Epithelial cell of esophagus (primary cell): ENCODE measurements at regions not wholly inside any gene's neighbourhood (a gene's known extent, or its start where the extent isn't known, plus 50 kb on each side); places are given as distances from the start of the nearest gene placed in this dataset.
A peak's percentile ranks its signal among the peaks of the same experiment; 100 is the strongest.

ENCODE experiments used
- DNase-seq: peaks from one replicate; pipeline ENCODE4 v3.0.0; 2010; ENCODE audit warnings: low read depth
- H3K4me3 ChIP-seq: 2 replicates; pipeline ENCODE4 v1.5.1; 2011; ENCODE audit warnings: mild to moderate bottlenecking, low read length, control low read depth
- TF ChIP-seq, protein P1 (sequence below): IDR thresholded peaks from 2 replicates; pipeline ENCODE4 v1.5.1; 2011; ENCODE audit warnings: low read depth, mild to moderate bottlenecking, low read length, control low read depth, inconsistent platforms; ENCODE audit not compliant: insufficient read depth; ENCODE audit errors: missing control alignments

GRCh38 chr10:105837951-105838350 lies 1196.9 kb downstream of the SORCS3 start:
- peak; percentile 1 for DNase-seq
- peak overlapping the region; percentile 16 for H3K4me3 ChIP-seq
- TF ChIP-seq, protein P1, sequence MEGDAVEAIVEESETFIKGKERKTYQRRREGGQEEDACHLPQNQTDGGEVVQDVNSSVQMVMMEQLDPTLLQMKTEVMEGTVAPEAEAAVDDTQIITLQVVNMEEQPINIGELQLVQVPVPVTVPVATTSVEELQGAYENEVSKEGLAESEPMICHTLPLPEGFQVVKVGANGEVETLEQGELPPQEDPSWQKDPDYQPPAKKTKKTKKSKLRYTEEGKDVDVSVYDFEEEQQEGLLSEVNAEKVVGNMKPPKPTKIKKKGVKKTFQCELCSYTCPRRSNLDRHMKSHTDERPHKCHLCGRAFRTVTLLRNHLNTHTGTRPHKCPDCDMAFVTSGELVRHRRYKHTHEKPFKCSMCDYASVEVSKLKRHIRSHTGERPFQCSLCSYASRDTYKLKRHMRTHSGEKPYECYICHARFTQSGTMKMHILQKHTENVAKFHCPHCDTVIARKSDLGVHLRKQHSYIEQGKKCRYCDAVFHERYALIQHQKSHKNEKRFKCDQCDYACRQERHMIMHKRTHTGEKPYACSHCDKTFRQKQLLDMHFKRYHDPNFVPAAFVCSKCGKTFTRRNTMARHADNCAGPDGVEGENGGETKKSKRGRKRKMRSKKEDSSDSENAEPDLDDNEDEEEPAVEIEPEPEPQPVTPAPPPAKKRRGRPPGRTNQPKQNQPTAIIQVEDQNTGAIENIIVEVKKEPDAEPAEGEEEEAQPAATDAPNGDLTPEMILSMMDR, result no peak

DNA sequence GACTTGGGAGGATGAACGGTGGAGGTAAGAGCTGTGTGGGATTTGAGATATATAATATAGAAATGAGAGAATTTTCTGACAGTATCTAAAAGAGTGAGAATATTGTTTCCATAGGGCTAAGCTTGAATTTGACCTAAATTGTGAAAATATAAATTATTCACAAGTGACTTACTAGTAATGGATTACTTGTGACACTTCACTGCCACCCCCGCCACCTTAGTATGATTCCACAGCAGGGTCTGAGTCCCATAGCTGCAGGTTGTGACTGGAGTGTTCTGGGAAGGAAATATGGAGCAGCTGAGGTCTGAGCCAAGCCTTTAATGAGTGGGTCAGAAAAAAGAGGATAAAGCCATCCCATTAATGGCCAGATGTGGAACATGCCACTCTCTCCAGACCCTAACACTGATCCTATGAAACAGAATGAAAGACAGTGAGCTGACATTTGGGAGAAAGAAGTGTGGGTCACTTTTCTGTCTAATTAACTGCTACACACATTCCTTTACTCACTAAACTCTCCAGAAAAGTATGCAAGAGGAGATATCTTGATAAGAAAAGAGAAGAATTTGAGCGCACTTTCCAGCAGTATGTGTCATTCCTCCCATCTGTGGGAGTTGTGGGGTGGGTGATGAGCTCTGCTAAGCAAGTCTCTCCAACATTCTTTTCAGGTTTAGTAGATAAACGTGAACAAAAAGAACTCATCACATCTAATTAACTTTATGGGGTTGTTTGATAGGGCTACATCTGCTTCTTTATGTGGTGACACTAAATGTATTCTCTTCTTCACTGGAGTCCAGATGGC lies 1193.4 kb downstream of the SORCS3 start:
- TF ChIP-seq, protein P1, result no peak
- no peak overlapping the region for H3K4me3 ChIP-seq
- no peak for DNase-seq

DNA sequence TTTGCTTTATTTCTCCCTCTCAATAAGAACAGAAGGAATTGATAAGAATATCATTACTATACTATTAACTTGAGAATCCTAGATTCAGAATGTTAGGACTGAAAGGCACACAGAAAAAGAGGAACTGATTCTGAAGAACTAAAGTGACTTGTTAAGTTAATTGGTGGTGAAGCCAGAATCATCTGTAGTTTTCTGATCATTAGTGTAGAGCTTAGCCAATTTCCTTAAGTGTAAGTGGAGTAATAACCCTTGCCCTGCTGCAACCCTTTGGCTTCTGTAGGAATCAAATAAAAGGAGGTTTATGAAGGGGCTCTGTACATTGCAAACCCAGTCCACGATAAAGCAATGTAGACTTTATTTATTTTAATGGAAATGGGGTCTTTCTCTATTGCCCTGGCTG lies 1186.0 kb downstream of the SORCS3 start:
- no peak overlapping the region for H3K4me3 ChIP-seq
- TF ChIP-seq, protein P1, result no peak
- DNase-seq, result no peak

- no peak overlapping the region for H3K4me3 ChIP-seq
- TF ChIP-seq, protein P1, result no peak
These were observed 1167.0 kb downstream of the SORCS3 start for GRCh38 chr10:105807935-105808587.

DNA sequence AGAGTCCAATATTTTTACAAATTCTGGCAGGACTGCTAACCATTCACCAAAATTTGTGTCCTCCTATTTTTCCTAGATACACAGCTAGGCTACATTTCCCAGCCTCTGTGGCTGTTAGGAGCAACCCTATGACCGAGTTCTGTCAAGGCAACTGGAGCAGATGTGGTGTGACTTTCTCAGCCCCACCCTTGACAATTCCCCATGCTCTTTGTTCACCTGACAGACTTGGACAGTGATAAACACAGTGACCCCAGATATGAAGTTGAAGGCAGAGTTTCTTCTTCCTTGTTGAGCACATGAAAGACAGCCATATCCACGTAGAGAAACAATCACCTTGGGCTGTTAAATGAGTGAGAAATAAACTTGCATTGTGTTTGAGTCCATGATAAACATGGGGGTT lies 1162.1 kb downstream of the SORCS3 start:
- H3K4me3 ChIP-seq, result no peak overlapping the region
- no peak for DNase-seq
- TF ChIP-seq, protein P1, result no peak

More at GRCh38 chr10:105807935-105808587, 1167.0 kb downstream of the SORCS3 start:
- DNase-seq, result no peak

DNA sequence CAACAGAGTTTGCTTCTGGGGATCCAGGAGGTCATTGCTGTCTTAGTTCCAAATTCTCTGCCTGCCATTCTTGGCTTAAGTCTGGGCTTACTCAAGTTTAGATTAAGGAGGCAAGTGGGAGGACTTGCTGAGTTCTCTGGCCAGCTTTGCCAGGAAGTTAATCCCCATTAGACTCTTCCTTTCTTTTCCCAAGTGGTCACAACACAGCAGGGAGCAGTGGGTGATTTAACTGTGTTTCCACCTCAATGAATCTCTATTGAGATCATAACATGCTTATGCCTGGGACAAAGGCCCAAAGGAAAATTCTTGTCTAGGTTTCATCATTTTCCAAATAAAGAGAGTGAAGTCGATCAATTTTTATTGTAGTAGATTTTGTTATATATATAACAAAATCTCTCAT lies 1159.6 kb downstream of the SORCS3 start:
- H3K4me3 ChIP-seq, result no peak overlapping the region
- TF ChIP-seq, protein P1, result no peak
- no peak for DNase-seq
